Amniotic epithelial cell (primary cell): ENCODE measurements at regions not wholly inside any gene's neighbourhood (a gene's known extent, or its start where the extent isn't known, plus 50 kb on each side); places are given as distances from the start of the nearest gene placed in this dataset.

Experiments used
- DNase-seq: peaks from one replicate; pipeline ENCODE4 v3.0.0-alpha.2; 2010; ENCODE audit warnings: low read depth

DNA sequence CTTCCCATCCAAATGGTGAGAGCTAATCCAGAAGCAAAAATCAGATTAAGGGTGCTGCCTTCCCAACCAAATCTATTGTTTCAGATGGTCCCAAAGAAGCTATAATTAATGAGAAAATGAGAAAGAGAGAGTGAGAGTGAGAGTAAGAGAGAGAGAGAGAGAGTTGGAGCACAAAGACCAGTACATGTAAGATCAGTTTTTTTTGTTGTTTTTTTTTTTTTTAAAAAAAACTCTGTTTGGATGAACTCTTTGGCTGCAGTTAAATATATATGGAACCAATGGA, 305.6 kb downstream of the PTEN start:
- no peak for DNase-seq

DNA sequence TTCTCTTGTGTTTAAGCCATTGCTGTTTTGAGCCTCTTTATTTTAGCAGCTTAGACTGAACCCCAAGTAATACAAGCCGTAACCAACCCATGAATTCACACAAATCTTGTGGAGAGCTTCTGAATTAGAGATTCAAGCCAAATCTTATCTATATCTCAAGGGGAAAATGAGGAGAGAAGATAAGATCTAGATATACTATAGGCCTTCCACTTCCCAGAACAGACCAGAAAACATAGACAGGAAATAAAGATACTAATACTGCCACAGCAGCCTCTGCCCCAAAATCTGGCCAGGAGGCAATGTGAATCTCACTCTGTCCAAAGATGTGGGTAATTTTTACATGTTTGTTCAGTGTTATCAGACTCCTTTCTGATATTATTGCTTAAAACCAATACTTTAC, 307.2 kb downstream of the PTEN start:
- DNase-seq = no peak

DNA sequence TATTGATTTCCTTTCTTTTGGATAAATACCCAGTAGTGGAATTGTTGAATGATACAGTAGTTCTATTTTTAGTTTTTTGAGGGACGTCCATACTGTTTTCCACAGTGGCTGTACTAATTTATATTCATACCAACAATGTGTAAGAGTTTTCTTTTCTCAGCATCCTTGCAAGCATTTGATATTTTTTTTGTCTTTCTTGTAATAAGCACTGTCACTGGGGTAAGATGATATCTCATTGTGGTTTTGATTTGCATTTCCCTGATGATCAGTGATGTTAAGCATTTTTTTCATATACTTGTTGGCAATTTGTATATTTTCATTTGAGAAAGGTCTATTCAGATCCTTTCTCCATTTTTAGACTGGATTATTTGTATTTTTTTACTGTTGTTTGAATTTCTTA, 308.7 kb downstream of the PTEN start:
- DNase-seq = no peak

DNA sequence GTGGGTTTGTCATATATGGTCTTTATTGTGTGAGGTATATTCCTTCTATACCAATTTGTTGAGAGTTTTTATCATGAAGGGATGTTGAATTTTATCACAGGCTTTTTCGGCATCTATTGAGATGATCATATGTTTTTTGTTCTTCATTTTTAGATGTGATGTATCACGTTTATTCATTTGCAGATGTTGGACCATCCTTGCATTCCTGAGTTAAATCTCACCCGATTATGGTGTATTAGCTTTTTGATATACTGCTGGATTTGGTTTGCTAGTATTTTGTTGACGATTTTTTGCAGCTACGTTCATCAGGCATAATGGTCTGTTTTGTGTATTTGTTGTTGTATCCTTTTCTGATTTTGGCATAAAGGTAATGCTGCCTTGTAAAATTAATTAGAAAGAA, 311.0 kb downstream of the PTEN start:
- no peak for DNase-seq

DNA sequence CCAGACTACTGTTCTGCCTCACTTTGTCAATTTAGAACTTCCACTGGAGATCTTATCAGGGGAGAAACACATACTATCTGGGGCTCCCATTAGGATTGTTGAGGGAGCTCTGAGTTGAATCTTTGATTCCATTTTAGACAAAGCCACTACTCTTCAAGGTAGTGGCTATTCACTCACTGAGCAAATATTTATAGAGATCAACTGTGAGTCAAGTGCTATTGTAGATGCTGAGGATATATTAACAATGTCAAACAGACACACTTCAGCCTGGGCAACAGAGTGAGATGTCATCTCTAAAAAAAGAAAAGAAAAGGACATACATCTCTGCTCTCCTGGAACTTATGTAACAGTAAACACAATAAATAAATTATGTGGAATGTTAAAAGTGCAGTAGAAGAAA, 315.3 kb downstream of the PTEN start:
- no peak for DNase-seq

DNA sequence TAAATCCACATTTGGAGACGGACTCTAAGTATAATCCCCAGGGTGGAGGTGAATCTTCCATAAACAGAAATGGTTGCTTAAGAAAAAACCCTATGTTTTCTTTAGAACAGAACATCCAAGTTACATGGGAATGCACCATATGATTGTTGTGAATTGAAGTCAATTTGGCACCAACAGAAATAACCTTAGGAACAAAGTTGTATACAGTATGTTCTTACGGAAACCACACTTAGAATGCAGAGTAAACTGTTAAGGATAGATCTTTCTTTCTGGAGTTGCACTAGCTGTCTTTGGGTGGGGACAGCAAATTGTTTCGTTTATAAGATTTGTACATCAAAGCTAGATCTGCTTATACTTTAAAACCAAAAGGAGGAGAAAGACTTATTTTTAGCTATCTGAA, 316.4 kb downstream of the PTEN start:
- DNase-seq = no peak

DNA sequence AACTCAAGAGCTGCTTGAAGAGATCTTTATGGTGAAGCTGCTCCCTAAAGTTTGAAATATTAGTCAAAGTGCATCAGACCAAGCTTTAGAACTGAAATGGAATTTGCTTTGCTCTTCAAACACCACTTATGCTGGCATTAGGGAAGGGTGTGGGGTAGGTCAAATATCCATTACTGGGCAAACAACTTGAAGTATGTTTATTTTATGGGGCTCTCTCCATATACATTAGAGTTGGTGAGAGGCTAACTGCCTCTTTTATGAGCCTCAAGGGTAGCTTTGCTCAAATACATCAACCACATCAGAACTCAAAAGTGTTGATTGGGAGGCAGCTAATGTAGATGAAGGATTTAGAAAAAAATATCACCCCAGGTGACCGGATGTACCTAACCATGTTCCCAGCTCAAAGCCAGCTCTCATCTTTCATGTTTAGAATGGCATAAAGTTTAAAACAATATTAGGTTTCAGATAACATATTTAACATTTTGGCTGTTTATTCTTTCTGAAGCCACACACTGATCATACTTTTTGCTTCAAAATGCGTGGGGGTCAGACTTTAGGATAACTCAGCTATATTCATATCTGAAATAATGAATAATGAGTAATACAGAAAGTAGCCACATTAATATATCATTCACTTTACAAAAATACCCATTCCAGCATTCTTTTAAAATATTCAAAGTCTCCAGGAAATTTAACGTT, 318.6 kb downstream of the PTEN start:
- DNase-seq = peak; percentile 42

DNA sequence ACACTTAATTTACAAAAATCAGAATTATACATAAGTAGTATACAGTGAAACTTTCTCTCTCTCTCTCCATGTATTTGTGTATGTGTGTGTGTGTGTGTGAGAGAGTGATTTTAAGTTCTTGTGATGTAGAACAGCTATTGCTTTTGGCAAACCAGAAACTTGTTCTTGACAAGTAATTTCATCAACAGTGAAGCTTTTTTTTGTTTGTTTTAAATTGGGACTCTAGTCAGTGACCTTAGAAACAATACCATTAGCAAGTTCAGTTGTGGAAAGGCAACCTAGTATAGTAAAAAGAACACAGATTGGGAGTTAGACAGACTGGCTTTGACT, 319.1 kb downstream of the PTEN start:
- DNase-seq = peak; percentile 30

DNA sequence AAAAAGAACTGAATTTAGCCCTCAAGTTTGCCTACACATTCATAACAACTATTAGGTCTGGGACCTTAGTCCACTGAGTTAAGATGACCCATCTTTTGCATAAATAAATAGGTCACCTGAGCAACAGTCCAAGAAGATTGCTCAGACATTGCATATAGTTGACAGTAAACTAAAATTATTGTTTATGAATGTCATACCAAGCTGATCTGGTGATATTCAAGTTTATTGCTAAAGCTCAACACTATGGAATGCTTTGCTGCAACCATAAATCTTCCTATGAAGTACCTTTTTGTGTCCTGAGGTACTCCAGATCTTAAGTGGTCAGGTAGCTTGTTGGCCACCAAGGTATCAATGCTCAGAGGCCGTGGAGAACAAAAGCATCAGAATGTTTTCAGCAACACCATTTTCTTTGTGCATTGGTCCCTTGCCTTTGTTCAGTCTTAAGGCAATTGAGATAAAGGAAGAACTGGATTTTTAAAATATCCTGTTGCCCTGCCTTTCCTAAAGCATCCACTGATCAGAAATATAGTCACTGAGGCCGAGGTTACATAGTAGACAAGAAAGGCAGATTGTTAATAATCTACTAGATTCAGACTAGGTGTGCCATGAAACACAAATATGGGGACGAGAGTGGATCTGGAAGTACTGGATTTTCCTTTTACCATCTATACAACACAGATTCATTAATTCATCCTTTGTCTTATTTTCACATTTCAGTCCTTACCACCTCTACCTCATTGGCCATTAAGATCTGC, 321.3 kb downstream of the PTEN start:
- no peak for DNase-seq

DNA sequence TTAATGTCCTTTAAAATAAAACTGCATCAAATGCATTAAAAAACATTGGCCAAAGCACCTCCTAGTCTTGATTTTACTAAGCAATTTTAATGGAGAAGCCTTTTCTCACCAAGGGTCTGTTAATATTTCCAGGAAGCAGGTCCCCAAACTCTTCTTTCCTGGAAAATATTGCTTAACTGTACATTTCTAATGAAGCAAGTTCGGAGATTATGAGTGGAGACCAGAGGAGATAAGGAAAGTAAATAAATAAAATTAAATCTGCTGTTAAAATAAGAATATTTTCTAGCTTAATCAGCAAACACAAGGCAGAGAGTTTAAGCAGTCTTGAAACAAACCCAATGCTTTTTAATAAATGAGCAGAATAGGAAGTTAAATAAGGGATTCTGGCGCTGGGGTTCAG, 322.4 kb downstream of the PTEN start:
- DNase-seq = peak; percentile 48

DNA sequence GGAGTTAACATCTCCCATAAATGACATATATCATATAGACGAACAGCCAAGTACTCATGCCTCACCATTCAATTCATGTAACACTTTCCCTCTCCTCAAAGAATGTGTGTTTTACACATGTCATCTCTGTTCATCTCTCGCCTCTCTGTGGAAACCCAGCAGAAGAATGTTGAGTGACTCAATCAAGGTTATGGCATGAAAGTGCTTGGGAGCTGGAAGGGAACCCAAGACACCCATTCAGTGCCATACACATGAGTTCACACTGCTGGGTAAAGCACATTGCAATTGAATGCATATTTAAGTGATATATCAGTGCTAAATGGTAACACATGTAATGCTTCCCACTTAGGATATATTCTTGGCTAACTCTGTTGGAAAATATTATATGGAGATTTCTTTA, 322.9 kb downstream of the PTEN start:
- DNase-seq = peak; percentile 83

DNA sequence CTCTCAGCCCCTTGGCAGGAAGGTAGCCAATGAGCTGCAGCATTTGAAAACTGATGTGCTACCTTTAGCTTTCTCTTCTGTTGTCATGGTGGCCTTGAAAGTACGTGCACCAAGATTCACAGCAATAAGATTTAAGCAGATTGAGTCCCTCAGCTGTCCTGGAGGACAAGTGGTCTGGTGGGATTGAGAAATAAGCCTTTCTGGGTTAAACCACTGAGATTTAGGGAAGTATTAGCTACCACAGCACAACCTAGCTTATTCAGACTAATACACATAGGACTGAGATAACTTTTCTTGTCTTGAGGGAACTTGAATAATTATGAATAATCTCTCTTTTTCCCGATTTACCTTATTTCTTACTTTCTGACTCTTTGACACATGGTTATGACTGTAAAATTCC, 324.0 kb downstream of the PTEN start:
- no peak for DNase-seq

DNA sequence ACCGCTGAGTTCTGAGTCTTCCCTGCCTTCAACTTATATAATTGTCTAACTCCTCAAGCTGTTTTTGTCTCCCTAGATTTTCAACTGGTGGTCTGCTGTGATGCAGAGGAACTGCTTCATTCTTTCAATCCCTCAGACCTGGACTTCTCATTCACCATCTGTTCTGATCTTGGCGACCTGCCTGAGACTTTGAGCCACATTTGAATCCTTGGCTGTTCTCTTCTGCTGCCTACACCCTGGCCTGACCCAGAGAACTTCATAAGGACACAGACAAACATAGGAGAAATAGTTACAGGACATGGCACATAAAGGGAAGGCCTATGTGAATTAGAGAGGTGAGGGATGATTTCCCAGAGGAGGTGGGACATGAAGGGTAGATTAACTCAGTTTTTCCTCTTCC, 326.7 kb downstream of the PTEN start:
- DNase-seq = no peak

DNA sequence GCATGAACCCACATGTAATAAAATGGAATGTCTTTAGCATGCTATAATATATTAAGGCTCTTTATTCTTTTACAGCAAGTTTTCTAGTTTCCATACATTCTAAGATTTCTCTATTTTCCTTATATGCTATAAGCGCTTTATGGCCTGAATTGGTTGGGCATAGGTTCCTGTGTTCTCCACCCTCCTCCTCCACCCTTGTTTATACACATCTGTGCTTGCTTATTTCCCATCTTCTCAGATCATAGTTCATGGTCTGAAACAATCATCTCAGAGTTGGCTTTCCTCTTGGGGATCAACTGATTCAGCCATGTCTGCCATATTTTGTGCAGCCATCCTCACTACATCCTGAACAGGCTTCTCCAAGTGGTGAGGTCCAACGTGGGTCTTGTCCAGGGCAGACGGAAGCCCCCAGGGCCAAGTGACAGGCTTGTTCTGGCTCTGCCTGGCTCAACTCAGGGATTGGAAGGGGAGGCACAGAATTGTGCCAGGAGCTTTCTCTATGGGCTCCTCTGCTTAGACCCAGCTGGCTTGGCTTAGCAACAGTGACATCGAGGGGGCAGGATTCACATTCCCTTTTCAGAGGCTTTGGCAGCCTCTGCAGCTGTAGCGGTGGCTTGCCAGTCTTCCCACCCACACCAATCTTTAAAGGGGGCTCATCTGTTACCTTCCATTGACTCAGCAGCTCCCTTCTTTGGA, 327.3 kb downstream of the PTEN start:
- no peak for DNase-seq

DNA sequence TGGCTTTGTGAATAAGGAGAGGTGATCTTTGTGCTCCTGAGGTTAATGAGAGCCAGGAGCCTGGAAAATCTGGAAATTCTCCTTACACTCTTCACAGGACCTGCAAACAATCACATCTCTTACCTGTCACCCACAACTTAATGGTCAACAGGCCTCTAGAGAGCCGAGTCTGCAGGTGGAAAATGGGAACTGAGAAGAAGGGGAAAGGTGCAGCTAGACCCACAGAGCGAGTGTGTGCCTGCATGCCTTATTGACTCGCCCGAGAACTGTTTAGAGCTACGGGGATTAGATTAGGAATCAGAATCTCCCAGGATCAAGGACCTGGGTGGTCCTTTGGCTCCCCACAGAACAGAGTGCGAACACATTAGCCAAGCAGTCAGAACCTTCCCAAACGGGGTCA, 329.6 kb downstream of the PTEN start:
- no peak for DNase-seq

DNA sequence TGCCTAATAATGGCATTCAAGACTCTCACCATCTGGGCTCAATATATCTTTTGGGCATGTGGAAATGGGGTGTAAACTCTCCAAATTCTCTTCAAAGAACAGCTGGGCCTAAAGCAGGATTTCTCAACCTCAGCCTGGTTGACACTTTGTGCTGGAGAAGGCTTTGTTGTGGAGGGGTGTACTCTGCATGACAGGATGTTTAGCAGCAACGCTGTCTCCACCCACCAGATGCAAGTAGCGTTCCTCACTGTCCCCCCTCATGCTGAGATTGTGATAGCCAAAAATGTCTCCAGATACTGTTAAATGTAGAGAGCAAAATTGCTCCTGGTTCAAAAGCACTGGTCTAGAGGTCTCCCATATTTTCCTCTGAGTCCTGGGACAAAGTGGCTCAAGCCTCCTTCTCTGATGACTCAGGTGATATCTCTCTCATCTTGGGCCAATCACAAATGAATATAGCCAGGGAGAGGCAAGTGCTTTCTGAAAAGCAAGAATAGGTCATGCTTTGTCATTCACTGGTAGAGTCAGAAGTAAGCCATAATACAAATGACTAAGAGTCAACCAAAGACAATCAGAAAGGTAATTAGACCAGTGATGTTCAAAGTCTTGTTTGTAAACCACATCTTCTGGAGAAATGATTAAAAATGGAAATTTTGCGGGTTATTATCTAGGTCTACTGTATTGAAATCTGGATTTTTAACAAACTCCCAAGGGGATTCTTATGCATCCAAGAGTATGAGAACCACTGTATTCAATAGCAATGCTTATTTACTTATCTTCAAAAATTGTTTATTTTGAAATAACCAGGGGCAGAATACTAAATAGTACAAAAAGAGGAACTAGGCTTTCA, 330.8 kb downstream of the PTEN start:
- DNase-seq = peak; percentile 8

DNA sequence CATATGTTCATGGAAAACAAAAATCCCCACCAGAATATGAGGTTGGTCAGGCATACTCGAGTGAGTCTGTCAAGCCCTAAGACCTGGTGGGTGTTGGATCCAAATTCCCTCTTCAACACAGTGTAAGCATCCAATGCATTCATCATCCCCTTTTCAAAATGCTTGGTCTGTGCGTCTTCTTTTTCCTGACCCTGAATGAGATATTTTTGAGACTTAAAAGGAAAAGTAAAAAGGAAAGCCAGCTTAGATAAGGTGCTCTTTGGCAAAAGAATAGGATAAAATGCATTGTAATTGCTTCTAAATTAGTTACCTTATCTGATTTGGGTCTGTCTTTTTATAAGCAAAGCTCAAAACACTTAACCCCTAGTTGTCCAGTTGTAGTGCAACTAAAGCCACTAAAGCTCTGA, 331.5 kb downstream of the PTEN start:
- DNase-seq = no peak

DNA sequence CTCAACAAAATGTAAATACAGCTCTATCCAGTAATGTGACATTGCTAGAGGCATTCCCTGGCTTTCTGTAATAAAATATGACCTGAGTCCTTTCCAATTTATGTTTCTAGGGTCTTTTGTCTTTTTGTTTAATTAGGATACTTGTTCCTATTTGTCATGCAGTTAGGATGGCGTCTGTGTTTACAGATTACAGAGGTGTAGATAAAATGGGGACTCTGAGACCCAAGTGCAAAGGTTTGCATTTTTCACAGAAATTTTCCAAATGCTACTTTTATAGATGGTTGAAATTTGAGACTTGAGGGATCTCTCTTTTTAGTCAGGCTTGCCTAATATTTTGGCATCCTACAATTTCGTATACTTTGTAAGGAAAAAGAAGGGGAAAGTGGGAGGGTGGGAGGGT, 332.4 kb downstream of the PTEN start:
- no peak for DNase-seq

DNA sequence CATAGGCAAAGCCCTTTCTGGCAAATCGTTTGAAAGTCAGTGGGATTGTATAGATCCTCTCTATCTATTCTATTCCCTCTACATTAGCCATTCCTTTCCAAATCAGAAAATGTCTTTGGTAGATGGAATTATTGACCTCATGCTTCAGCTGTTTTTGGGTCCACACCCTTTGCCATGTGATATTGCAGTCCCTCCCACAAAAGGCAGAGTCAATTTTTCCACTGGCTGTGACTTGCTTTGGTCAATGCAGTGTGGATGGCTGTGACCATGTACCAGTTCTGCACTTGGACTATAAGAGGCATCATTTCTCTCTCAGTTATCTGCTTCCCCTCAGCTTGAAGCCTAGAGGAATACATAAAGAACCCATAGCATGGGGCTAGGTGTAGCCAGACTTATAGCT, 332.9 kb downstream of the PTEN start:
- no peak for DNase-seq

DNA sequence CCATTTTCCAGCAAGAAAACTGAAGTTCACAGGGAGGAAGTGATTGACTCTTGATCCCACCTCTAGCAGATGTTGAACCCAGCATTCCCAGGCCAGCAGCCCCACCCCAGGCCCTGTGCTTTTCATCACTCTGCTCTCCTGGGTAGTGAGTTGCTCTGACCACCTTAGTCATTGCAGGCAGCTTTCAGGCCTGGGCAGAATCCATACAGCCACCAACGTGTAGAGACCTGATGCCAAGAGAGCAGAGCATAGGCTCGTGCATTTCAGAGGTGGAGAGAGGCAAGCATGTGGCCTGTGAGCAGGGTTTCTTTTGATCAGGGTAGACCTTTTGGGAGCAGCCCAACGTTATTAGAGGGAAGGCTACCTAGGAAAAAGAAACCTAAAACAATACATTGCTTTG, 334.6 kb downstream of the PTEN start:
- DNase-seq = no peak

DNA sequence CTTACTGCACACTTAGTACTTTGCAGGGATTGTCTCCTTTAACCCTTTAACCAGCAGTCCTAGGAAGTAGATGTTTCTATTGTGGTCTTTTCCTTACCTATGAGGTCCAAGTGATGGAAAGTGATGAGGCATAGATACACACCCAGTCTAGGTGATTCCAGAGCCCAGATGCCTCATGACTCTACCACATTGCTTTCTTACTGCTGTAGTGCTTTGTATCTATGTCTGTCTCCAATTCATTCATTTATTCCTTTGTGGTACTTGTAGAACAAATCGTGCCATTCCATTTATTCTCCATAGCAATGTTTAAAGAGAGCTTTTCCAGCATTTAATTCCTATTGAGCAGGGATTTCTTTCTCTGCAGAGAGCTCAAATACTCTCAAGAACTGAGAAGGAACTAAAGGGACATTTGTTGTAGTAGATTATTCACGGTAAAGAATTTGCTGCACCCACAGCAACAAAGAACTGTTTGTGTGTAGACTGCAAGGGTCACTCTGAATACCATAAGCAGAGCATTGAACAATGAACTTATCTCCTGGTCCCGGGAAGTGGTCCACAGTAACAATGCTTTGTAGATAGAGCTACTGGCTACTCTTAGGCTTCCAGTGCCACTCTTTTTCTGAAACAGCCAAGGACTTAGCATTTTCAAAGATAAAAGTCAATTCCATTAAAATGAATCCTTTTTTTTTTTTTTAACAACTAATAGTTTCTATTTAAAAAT, 337.0 kb downstream of the PTEN start:
- DNase-seq = no peak

DNA sequence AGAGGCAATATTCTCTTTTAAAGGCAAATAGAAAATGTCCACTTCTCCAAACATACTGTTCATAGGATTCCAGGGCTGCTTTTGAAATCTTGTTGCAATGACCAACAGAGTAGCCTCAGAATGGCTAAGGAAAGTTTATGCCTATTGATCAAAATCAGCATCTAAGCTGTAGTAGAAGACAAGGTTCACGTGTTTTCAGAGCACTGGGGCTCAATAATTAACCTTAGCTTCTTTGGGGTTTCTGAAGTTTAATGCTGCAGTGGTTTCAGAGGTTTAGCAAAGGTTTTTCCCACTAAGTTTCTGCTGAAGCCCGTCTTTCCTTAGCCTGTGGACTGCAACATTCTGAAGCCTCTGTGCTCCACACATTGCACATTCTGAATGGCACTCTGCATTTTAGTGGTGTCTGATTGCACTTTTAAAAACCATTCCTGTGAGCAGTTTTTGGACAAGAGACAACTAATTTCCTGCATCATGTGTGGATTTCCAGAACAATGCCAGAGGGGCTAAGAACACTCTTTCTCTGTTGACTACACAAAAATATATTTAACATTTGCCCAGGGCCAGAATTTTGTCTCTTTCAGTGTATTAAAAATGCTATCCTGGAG, 342.5 kb downstream of the PTEN start:
- no peak for DNase-seq
